Stomach (tissue), 8 donors: ENCODE measurements at regions not wholly inside any gene's neighbourhood (a gene's known extent, or its start where the extent isn't known, plus 50 kb on each side); places are given as distances from the start of the nearest gene placed in this dataset.

Experiments used
- DNase-seq, 2 donors: peaks; one replicate each; pipeline versions ENCODE4 v3.0.0 to v3.0.0-alpha.2; 2013 to 2019
- H3K27ac ChIP-seq, 5 donors: fragments of 200-600 bp in 4 of 5; sonication (generic) in 4 of 5; one replicate each; pipeline ENCODE4 v1.5.1; 2013 to 2019; ENCODE audit warnings: mild to moderate bottlenecking in 1 of 5, moderate library complexity in 1 of 5
- H3K27me3 ChIP-seq, 3 donors: fragments of 200-600 bp; sonication (generic); one replicate each; pipeline ENCODE4 v1.5.1; 2017 to 2019; ENCODE audit warnings: mixed run types in 1 of 3
- H3K36me3 ChIP-seq, 4 donors: fragments of 200-600 bp; sonication (generic); 1 replicate in 3 of 4; 2 replicates in 1 of 4; pipeline ENCODE4 v1.5.1; 2016 to 2019
- H3K4me1 ChIP-seq, 4 donors: fragments of 200-600 bp; sonication (generic); one replicate each; pipeline ENCODE4 v1.5.1; 2016 to 2019
- H3K4me3 ChIP-seq, 4 donors: fragments of 200-600 bp; sonication (generic) in 3 of 4; one replicate each; pipeline ENCODE4 v1.5.1; 2016 to 2019; ENCODE audit warnings: mild to moderate bottlenecking in 1 of 4
- H3K9me3 ChIP-seq, 4 donors: fragments of 200-600 bp; sonication (generic); one replicate each; pipeline ENCODE4 v1.5.1; 2016 to 2019
- EP300 ChIP-seq: sonication (generic); formaldehyde crosslinking; IDR thresholded peaks from one replicate; pipeline ENCODE4 v1.6.1; 2017; ENCODE audit warnings: antibody characterized with exemption
- POLR2A ChIP-seq, 4 donors: fragments of 450-650 bp; IDR thresholded peaks; one replicate each; pipeline ENCODE4 v1.6.1; 2016; ENCODE audit warnings: antibody characterized with exemption in 4 of 4, control low read depth in 2 of 4, mild to moderate bottlenecking in 1 of 4, moderate library complexity in 1 of 4
- POLR2AphosphoS5 ChIP-seq, 3 donors: sonication (generic); formaldehyde crosslinking; IDR thresholded peaks; one replicate each; pipeline ENCODE4 v1.6.1; 2016; ENCODE audit warnings: antibody characterized with exemption in 3 of 3
- WGBS, 5 donors: extraction: QIAGEN DNeasy Blood & Tissue Kit in 3 of 5; methylation state at CpG; one replicate each; pipeline versions ENCODE4 v1.1.5 to v1.1.7; 2013 to 2018; 5-methylcytosine and 5-hydroxymethylcytosine counted together
- intact Hi-C: fragments of 100-400 bp; cut with DNase I; formaldehyde crosslinking; loops from one replicate; pipeline ENCODE4 v1.15.1; 2023; ENCODE audit warnings: low total_unique reads
- TF ChIP-seq, protein P1 (sequence below), 7 experiments: fragments of 450-650 bp in 4 of 7; fragments of 200-600 bp in 3 of 7; sonication (generic) in 3 of 7; IDR thresholded peaks; one replicate each; pipeline ENCODE4 v1.5.1; 2016 to 2019; ENCODE audit warnings: antibody characterized with exemption in 7 of 7, control low read depth in 2 of 7, mild to moderate bottlenecking in 1 of 7
- donor health status: healthy with polysubstance abuse.
- donor health status: Bipolar disorder and iron deficiency.
- donor health status: healthy.

DNA sequence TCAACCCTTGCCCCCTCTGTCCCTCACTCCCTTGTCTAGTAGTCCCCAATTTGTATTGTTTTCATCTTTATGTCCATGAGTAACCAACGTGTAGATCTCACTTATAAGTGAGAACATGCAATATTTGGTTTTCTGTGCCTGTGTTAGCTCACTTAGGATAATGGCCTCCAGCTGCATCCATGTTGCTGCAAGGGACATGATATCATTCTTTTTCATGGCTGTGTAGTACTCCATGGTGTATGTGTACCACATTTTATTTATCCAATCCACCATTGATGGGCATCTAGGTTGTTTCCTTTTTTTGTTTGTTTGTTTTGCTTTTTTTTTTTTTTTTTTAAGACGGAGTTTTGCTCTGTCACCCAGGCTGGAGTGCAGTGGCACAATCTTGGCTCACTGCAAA is 63.0 kb upstream of the HS3ST4 start:
- no peak for DNase-seq
- Histone ChIP-seq H3K36me3 (no peaks in the 10 kb centered on the region), H3K27ac (no peak overlapping the region), H3K4me3 (no peak overlapping the region), H3K4me1 (no peaks in the 10 kb centered on the region), H3K27me3 (no peaks in the 10 kb centered on the region), H3K9me3 (peaks cover 0 to 12% (median 0%) of the 10 kb centered on the region in 4 donors)
- 81 to 92% (median 90%) methylated on average over 2 of the region's 2 CpGs for WGBS, 5 donors
- intact Hi-C loops = no loop called here
- TF ChIP-seq POLR2AphosphoS5 (IDR thresholded peaks at IDR 0.05) (no peak), POLR2A (IDR thresholded peaks at IDR 0.05) (no peak), EP300 (no peak)
- TF ChIP-seq, protein P1, sequence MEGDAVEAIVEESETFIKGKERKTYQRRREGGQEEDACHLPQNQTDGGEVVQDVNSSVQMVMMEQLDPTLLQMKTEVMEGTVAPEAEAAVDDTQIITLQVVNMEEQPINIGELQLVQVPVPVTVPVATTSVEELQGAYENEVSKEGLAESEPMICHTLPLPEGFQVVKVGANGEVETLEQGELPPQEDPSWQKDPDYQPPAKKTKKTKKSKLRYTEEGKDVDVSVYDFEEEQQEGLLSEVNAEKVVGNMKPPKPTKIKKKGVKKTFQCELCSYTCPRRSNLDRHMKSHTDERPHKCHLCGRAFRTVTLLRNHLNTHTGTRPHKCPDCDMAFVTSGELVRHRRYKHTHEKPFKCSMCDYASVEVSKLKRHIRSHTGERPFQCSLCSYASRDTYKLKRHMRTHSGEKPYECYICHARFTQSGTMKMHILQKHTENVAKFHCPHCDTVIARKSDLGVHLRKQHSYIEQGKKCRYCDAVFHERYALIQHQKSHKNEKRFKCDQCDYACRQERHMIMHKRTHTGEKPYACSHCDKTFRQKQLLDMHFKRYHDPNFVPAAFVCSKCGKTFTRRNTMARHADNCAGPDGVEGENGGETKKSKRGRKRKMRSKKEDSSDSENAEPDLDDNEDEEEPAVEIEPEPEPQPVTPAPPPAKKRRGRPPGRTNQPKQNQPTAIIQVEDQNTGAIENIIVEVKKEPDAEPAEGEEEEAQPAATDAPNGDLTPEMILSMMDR (IDR thresholded peaks at IDR 0.05) = no peak

DNA sequence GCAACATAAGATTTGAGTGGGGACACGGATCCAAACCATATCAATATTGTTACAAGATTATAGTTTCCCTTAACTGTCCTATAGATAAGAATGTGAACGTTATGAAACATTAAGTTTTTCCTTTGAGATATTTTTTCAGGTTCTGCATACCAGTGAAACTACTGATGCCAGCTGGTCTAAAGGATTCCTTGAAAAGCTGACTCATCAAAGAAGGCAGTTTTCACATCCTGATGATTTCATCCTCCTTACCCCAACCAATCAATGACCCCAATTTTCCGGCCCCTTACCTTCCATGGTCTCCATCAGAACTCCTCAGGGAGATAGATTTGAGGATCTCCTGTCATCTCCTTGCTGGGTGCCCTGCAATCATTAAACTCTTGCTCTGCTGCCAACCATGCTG is 64.1 kb upstream of the HS3ST4 start:
- TF ChIP-seq, protein P1 (IDR thresholded peaks at IDR 0.05) = no peak
- TF ChIP-seq POLR2A (IDR thresholded peaks at IDR 0.05) (no peak), POLR2AphosphoS5 (IDR thresholded peaks at IDR 0.05) (no peak), EP300 (no peak)
- intact Hi-C loops = no loop called here
- H3K4me3 ChIP-seq = no peak overlapping the region
- DNase-seq = no peak
- no peaks in the 10 kb centered on the region for H3K4me1 ChIP-seq
- H3K27me3 ChIP-seq = no peaks in the 10 kb centered on the region
- peaks cover 0 to 12% (median 0%) of the 10 kb centered on the region in 4 donors for H3K9me3 ChIP-seq
- WGBS, 5 donors = 35 to 64% (median 52%) methylated on average over 3 of the region's 3 CpGs
- H3K36me3 ChIP-seq = no peaks in the 10 kb centered on the region
- H3K27ac ChIP-seq = no peak overlapping the region

DNA sequence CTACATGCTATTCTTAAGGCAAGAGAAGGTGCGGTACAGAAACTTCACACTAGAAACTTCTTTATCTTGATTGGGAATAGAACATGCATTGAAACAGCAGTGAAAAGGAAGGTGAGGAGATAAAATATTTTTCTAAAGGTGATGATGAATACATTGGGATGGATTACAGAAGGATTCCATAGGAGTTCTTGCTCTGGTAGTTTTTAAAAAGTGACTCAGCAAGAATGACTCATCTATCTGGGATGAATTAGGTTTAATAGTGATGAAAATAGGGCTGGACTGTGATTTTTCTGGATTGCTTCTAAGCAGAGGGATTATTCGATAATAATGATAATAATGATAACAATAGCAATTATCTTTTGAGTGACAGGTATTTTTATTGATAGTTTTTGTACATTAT is 65.6 kb upstream of the HS3ST4 start:
- WGBS, 5 donors = 77 to 89% (median 81%) methylated on average over 2 of the region's 2 CpGs
- no peak overlapping the region for H3K27ac ChIP-seq
- H3K27me3 ChIP-seq = no peaks in the 10 kb centered on the region
- H3K36me3 ChIP-seq = no peaks in the 10 kb centered on the region
- no peaks in the 10 kb centered on the region for H3K4me1 ChIP-seq
- intact Hi-C loops = no loop called here
- H3K9me3 ChIP-seq = peaks cover 0 to 12% (median 0%) of the 10 kb centered on the region in 4 donors
- no peak for DNase-seq
- no peak overlapping the region for H3K4me3 ChIP-seq
- TF ChIP-seq POLR2A (IDR thresholded peaks at IDR 0.05) (no peak), EP300 (no peak), POLR2AphosphoS5 (IDR thresholded peaks at IDR 0.05) (no peak)
- TF ChIP-seq, protein P1 (IDR thresholded peaks at IDR 0.05) = no peak

DNA sequence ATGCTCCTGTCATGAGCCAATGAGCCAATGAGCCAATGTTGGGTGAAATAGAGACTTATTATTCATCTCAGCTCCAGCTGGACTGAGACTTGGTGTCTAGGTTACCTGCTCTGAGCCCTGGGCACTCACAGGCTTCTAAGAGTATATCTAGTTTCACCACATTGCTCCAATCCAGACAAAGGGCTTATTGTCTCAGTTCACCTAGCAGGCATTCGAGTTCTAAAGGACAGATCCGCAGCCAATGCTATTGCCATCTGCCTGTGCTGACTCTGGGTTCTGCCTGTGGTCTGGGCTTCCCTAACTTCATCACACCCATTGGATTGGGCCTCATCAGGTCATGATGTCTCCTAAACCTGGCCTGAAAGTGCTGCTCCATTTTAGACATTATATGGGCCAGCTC is 66.1 kb upstream of the HS3ST4 start:
- TF ChIP-seq EP300 (no peak), POLR2AphosphoS5 (IDR thresholded peaks at IDR 0.05) (no peak), POLR2A (IDR thresholded peaks at IDR 0.05) (no peak)
- TF ChIP-seq, protein P1 (IDR thresholded peaks at IDR 0.05) = no peak
- no peak for DNase-seq

More for the DNA sequence above, 66.1 kb upstream of the HS3ST4 start:
- 40 to 63% (median 50%) methylated on average over 2 of the region's 2 CpGs for WGBS, 5 donors
- H3K27me3 ChIP-seq = no peaks in the 10 kb centered on the region
- no peaks in the 10 kb centered on the region for H3K4me1 ChIP-seq
- no peaks in the 10 kb centered on the region for H3K36me3 ChIP-seq
- no peak overlapping the region for H3K27ac ChIP-seq
- H3K4me3 ChIP-seq = no peak overlapping the region
- intact Hi-C loops = no loop called here
- peaks cover 0 to 12% (median 0%) of the 10 kb centered on the region in 4 donors for H3K9me3 ChIP-seq
